ENCODE measurements at regions not wholly inside any gene's neighbourhood (a gene's known extent, or its start where the extent isn't known, plus 50 kb on each side); places are given as distances from the start of the nearest gene placed in this dataset.

- Histone ChIP-seq H3K36me3 (ENCODE audit: control insufficient read depth, insufficient read depth, low read length) (no peaks in the 10 kb centered on the region), H3K27ac (ENCODE audit: insufficient read depth, low read length, poor library complexity, severe bottlenecking) (no peak overlapping the region), H3K9me3 (ENCODE audit: control insufficient read depth in 2 of 2, low read length in 2 of 2) (no peaks in the 10 kb centered on the region), H3K4me1 (ENCODE audit: control insufficient read depth, insufficient read depth, low read length, poor library complexity, severe bottlenecking) (no peaks in the 10 kb centered on the region), H3K4me3 (ENCODE audit: low read depth, low read length) (no peak overlapping the region), H3K27me3 (ENCODE audit: control insufficient read depth, insufficient read depth, low read length) (no peaks in the 10 kb centered on the region)
- no peaks in the 10 kb centered on the region for H3K4me1 Mint-ChIP-seq
- peaks cover 4% of the 10 kb centered on the region for H3K27me3 Mint-ChIP-seq
- H3K9me3 Mint-ChIP-seq = peaks cover 0 to 1% (median 0%) of the 10 kb centered on the region in 7 donors
- H3K27ac Mint-ChIP-seq = no peak overlapping the region
- no peak overlapping the region for H3K4me3 Mint-ChIP-seq
- ATAC-seq (ENCODE audit: low read depth in 2 of 2) (no peak), DNase-seq (no peak)
- H3K36me3 Mint-ChIP-seq = no peaks in the 10 kb centered on the region
Observed at GRCh38 chr1:60173006-60173405, 99.4 kb upstream of the C1orf87 start.

GRCh38 chr1:60171801-60172200, 98.2 kb upstream of the C1orf87 start:
- ATAC-seq (ENCODE audit: low read depth in 2 of 2) (no peak), DNase-seq (no peak)
- Histone ChIP-seq H3K27ac (ENCODE audit: insufficient read depth, low read length, poor library complexity, severe bottlenecking) (no peak overlapping the region), H3K9me3 (ENCODE audit: control insufficient read depth in 2 of 2, low read length in 2 of 2) (no peaks in the 10 kb centered on the region), H3K36me3 (ENCODE audit: control insufficient read depth, insufficient read depth, low read length) (no peaks in the 10 kb centered on the region), H3K27me3 (ENCODE audit: control insufficient read depth, insufficient read depth, low read length) (no peaks in the 10 kb centered on the region), H3K4me3 (ENCODE audit: low read depth, low read length) (no peak overlapping the region), H3K4me1 (ENCODE audit: control insufficient read depth, insufficient read depth, low read length, poor library complexity, severe bottlenecking) (no peaks in the 10 kb centered on the region)
- no peaks in the 10 kb centered on the region for H3K4me1 Mint-ChIP-seq
- H3K4me3 Mint-ChIP-seq = no peak overlapping the region
- H3K27me3 Mint-ChIP-seq = peaks cover 2% of the 10 kb centered on the region
- H3K36me3 Mint-ChIP-seq = no peaks in the 10 kb centered on the region
- H3K27ac Mint-ChIP-seq = no peak overlapping the region
- H3K9me3 Mint-ChIP-seq = peaks cover 0 to 3% (median 0%) of the 10 kb centered on the region in 7 donors

GRCh38 chr1:60170709-60171108, 97.1 kb upstream of the C1orf87 start:
- no peaks in the 10 kb centered on the region for H3K9me3 ChIP-seq (ENCODE audit: control insufficient read depth in 2 of 2, low read length in 2 of 2)
- no peaks in the 10 kb centered on the region for H3K27me3 Mint-ChIP-seq
- no peaks in the 10 kb centered on the region for H3K36me3 Mint-ChIP-seq
- H3K4me3 ChIP-seq (ENCODE audit: low read depth, low read length) = no peak overlapping the region
- H3K36me3 ChIP-seq (ENCODE audit: control insufficient read depth, insufficient read depth, low read length) = no peaks in the 10 kb centered on the region
- no peak overlapping the region for H3K27ac ChIP-seq (ENCODE audit: insufficient read depth, low read length, poor library complexity, severe bottlenecking)
- no peaks in the 10 kb centered on the region for H3K4me1 ChIP-seq (ENCODE audit: control insufficient read depth, insufficient read depth, low read length, poor library complexity, severe bottlenecking)
- H3K4me1 Mint-ChIP-seq = no peaks in the 10 kb centered on the region
- H3K4me3 Mint-ChIP-seq = no peak overlapping the region
- DNase-seq = no peak
- no peak for ATAC-seq (ENCODE audit: low read depth in 2 of 2)
- H3K27me3 ChIP-seq (ENCODE audit: control insufficient read depth, insufficient read depth, low read length) = no peaks in the 10 kb centered on the region
- H3K9me3 Mint-ChIP-seq = peaks cover 0 to 5% (median 0%) of the 10 kb centered on the region in 7 donors
- no peak overlapping the region for H3K27ac Mint-ChIP-seq

- Mint-ChIP-seq H3K27me3 (no peaks in the 10 kb centered on the region), H3K4me3 (no peak overlapping the region), H3K27ac (no peak overlapping the region), H3K36me3 (no peaks in the 10 kb centered on the region), H3K9me3 (peaks cover 0 to 5% (median 0%) of the 10 kb centered on the region in 7 donors), H3K4me1 (no peaks in the 10 kb centered on the region)
- Histone ChIP-seq H3K9me3 (ENCODE audit: control insufficient read depth in 2 of 2, low read length in 2 of 2) (no peaks in the 10 kb centered on the region), H3K27ac (ENCODE audit: insufficient read depth, low read length, poor library complexity, severe bottlenecking) (no peak overlapping the region), H3K4me1 (ENCODE audit: control insufficient read depth, insufficient read depth, low read length, poor library complexity, severe bottlenecking) (no peaks in the 10 kb centered on the region), H3K27me3 (ENCODE audit: control insufficient read depth, insufficient read depth, low read length) (no peaks in the 10 kb centered on the region), H3K36me3 (ENCODE audit: control insufficient read depth, insufficient read depth, low read length) (no peaks in the 10 kb centered on the region), H3K4me3 (ENCODE audit: low read depth, low read length) (no peak overlapping the region)
- DNase-seq (no peak), ATAC-seq (ENCODE audit: low read depth in 2 of 2) (no peak)
Observed at GRCh38 chr1:60169206-60169605, 95.6 kb upstream of the C1orf87 start.

- H3K9me3 Mint-ChIP-seq = peaks cover 0 to 5% (median 0%) of the 10 kb centered on the region in 7 donors
- no peaks in the 10 kb centered on the region for H3K36me3 Mint-ChIP-seq
- no peak overlapping the region for H3K4me3 ChIP-seq (ENCODE audit: low read depth, low read length)
- H3K4me1 ChIP-seq (ENCODE audit: control insufficient read depth, insufficient read depth, low read length, poor library complexity, severe bottlenecking) = no peaks in the 10 kb centered on the region
- H3K27me3 ChIP-seq (ENCODE audit: control insufficient read depth, insufficient read depth, low read length) = no peaks in the 10 kb centered on the region
- no peak overlapping the region for H3K27ac ChIP-seq (ENCODE audit: insufficient read depth, low read length, poor library complexity, severe bottlenecking)
- H3K27ac Mint-ChIP-seq = no peak overlapping the region
- no peaks in the 10 kb centered on the region for H3K9me3 ChIP-seq (ENCODE audit: control insufficient read depth in 2 of 2, low read length in 2 of 2)
- H3K36me3 ChIP-seq (ENCODE audit: control insufficient read depth, insufficient read depth, low read length) = no peaks in the 10 kb centered on the region
- H3K4me1 Mint-ChIP-seq = no peaks in the 10 kb centered on the region
- no peak for DNase-seq
- no peak overlapping the region for H3K4me3 Mint-ChIP-seq
- no peak for ATAC-seq (ENCODE audit: low read depth in 2 of 2)
- H3K27me3 Mint-ChIP-seq = no peaks in the 10 kb centered on the region
Observed at GRCh38 chr1:60162936-60163335, 89.4 kb upstream of the C1orf87 start.

- Mint-ChIP-seq H3K27ac (no peak overlapping the region), H3K36me3 (no peaks in the 10 kb centered on the region), H3K9me3 (peaks cover 0 to 4% (median 0%) of the 10 kb centered on the region in 7 donors), H3K4me1 (no peaks in the 10 kb centered on the region), H3K4me3 (no peak overlapping the region), H3K27me3 (no peaks in the 10 kb centered on the region)
- Histone ChIP-seq H3K4me3 (ENCODE audit: low read depth, low read length) (no peak overlapping the region), H3K4me1 (ENCODE audit: control insufficient read depth, insufficient read depth, low read length, poor library complexity, severe bottlenecking) (no peaks in the 10 kb centered on the region), H3K9me3 (ENCODE audit: control insufficient read depth in 2 of 2, low read length in 2 of 2) (no peaks in the 10 kb centered on the region), H3K27me3 (ENCODE audit: control insufficient read depth, insufficient read depth, low read length) (no peaks in the 10 kb centered on the region), H3K36me3 (ENCODE audit: control insufficient read depth, insufficient read depth, low read length) (no peaks in the 10 kb centered on the region), H3K27ac (ENCODE audit: insufficient read depth, low read length, poor library complexity, severe bottlenecking) (no peak overlapping the region)
- no peak for DNase-seq
- ATAC-seq (ENCODE audit: low read depth in 2 of 2) = no peak
Observed at GRCh38 chr1:60160141-60160540, 86.6 kb upstream of the C1orf87 start.

GRCh38 chr1:60156371-60156770, 82.8 kb upstream of the C1orf87 start:
- Histone ChIP-seq H3K4me1 (ENCODE audit: control insufficient read depth, insufficient read depth, low read length, poor library complexity, severe bottlenecking) (no peaks in the 10 kb centered on the region), H3K27me3 (ENCODE audit: control insufficient read depth, insufficient read depth, low read length) (no peaks in the 10 kb centered on the region), H3K27ac (ENCODE audit: insufficient read depth, low read length, poor library complexity, severe bottlenecking) (no peak overlapping the region), H3K4me3 (ENCODE audit: low read depth, low read length) (no peak overlapping the region), H3K36me3 (ENCODE audit: control insufficient read depth, insufficient read depth, low read length) (no peaks in the 10 kb centered on the region), H3K9me3 (ENCODE audit: control insufficient read depth in 2 of 2, low read length in 2 of 2) (no peaks in the 10 kb centered on the region)
- DNase-seq (no peak), ATAC-seq (ENCODE audit: low read depth in 2 of 2) (no peak)
- no peaks in the 10 kb centered on the region for H3K27me3 Mint-ChIP-seq
- H3K4me1 Mint-ChIP-seq = no peaks in the 10 kb centered on the region
- no peak overlapping the region for H3K27ac Mint-ChIP-seq
- peaks cover 0 to 1% (median 0%) of the 10 kb centered on the region in 7 donors for H3K9me3 Mint-ChIP-seq
- no peaks in the 10 kb centered on the region for H3K36me3 Mint-ChIP-seq
- H3K4me3 Mint-ChIP-seq = no peak overlapping the region

- H3K4me1 ChIP-seq (ENCODE audit: control insufficient read depth, insufficient read depth, low read length, poor library complexity, severe bottlenecking) = no peaks in the 10 kb centered on the region
- H3K27ac Mint-ChIP-seq = no peak overlapping the region
- H3K9me3 Mint-ChIP-seq = peaks cover 0 to 2% (median 0%) of the 10 kb centered on the region in 7 donors
- ATAC-seq (ENCODE audit: low read depth in 2 of 2) (no peak), DNase-seq (no peak)
- no peaks in the 10 kb centered on the region for H3K36me3 Mint-ChIP-seq
- no peak overlapping the region for H3K4me3 ChIP-seq (ENCODE audit: low read depth, low read length)
- no peaks in the 10 kb centered on the region for H3K36me3 ChIP-seq (ENCODE audit: control insufficient read depth, insufficient read depth, low read length)
- H3K4me1 Mint-ChIP-seq = no peaks in the 10 kb centered on the region
- no peaks in the 10 kb centered on the region for H3K27me3 Mint-ChIP-seq
- no peak overlapping the region for H3K27ac ChIP-seq (ENCODE audit: insufficient read depth, low read length, poor library complexity, severe bottlenecking)
- H3K9me3 ChIP-seq (ENCODE audit: control insufficient read depth in 2 of 2, low read length in 2 of 2) = no peaks in the 10 kb centered on the region
- H3K27me3 ChIP-seq (ENCODE audit: control insufficient read depth, insufficient read depth, low read length) = no peaks in the 10 kb centered on the region
- H3K4me3 Mint-ChIP-seq = no peak overlapping the region
Observed at GRCh38 chr1:60153961-60154360, 80.4 kb upstream of the C1orf87 start.
